B cell (primary cell): ENCODE measurements at regions not wholly inside any gene's neighbourhood (a gene's known extent, or its start where the extent isn't known, plus 50 kb on each side); places are given as distances from the start of the nearest gene placed in this dataset.

ENCODE experiments used
- ATAC-seq: fragments of 200-7000 bp; cut with Tn5 transposase; one replicate; pipeline ENCODE4 v1.10.0; 2021; ENCODE audit warnings: low read depth, mild to moderate bottlenecking, moderate number of reproducible peaks, moderate library complexity
- CTCF ChIA-PET: fragments of 350-600 bp; sonication (Branson Sonifier 250); formaldehyde crosslinking; loops from one replicate; lab custom pipeline; 2021; ENCODE audit warnings: antibody characterized with exemption, inconsistent platforms; lab: Charles Lee
- POLR2A ChIA-PET: fragments of 350-600 bp; sonication (Branson Sonifier 250); formaldehyde crosslinking; loops from one replicate; lab custom pipeline; 2021; ENCODE audit warnings: antibody characterized with exemption; lab: Charles Lee
- DNase-seq: peaks from one replicate; pipeline ENCODE4 v3.0.0; 2013
- H2AFZ ChIP-seq: 2 replicates; pipeline ENCODE4 v1.6.1; 2012; ENCODE audit warnings: mild to moderate bottlenecking, low read depth, low read length; ENCODE audit not compliant: insufficient read depth, poor library complexity, severe bottlenecking
- H3K27ac ChIP-seq, 2 donors: 1 replicate in 1 of 2; 2 replicates in 1 of 2; pipeline ENCODE4 v1.5.1; 2012 to 2013; ENCODE audit warnings: low read length in 2 of 2, mild to moderate bottlenecking in 2 of 2, moderate library complexity in 1 of 2
- H3K27me3 ChIP-seq, 4 experiments: fragments of 200-600 bp in 1 of 4; sonication (generic) in 1 of 4; replicated peaks in 1 of 4; 1 replicate in 2 of 4; 2 replicates in 2 of 4; pipeline versions ENCODE4 v1.6.1 to v1.7.0; 2013 to 2016; ENCODE audit warnings: low read length in 3 of 4, mild to moderate bottlenecking in 2 of 4, mixed read lengths in 1 of 4, moderate library complexity in 1 of 4; ENCODE audit not compliant: insufficient read depth in 4 of 4, control insufficient read depth in 3 of 4; ENCODE audit errors: control extremely low read depth in 1 of 4
- H3K36me3 ChIP-seq, 2 experiments: replicated peaks in 1 of 2; 1 replicate in 1 of 2; 2 replicates in 1 of 2; pipeline versions ENCODE4 v1.6.1 to v1.7.1; 2013; ENCODE audit warnings: low read length in 1 of 2; ENCODE audit not compliant: insufficient read depth in 2 of 2, control insufficient read depth in 1 of 2; ENCODE audit errors: control extremely low read depth in 1 of 2, extremely low read depth in 1 of 2
- H3K4me1 ChIP-seq, 2 donors: fragments of 200-600 bp in 1 of 2; sonication (generic) in 1 of 2; 1 replicate in 1 of 2; 2 replicates in 1 of 2; pipeline versions ENCODE4 v1.5.1 to v1.6.1; 2013 to 2017; ENCODE audit warnings: low read length in 2 of 2; ENCODE audit not compliant: control insufficient read depth in 2 of 2, insufficient read depth in 2 of 2
- H3K4me2 ChIP-seq: replicated peaks from 2 replicates; pipeline ENCODE3; 2012; ENCODE audit warnings: mild to moderate bottlenecking, low read depth, low read length; ENCODE audit not compliant: poor library complexity, severe bottlenecking
- H3K4me3 ChIP-seq, 5 experiments: fragments of 200-600 bp in 1 of 5; sonication (generic) in 1 of 5; 1 replicate in 3 of 5; 2 replicates in 2 of 5; pipeline versions ENCODE4 v1.5.1 to v1.7.0; 2011 to 2016; ENCODE audit warnings: low read length in 4 of 5, mild to moderate bottlenecking in 4 of 5, low read depth in 2 of 5, control low read depth in 1 of 5, moderate library complexity in 1 of 5; ENCODE audit not compliant: insufficient read depth in 1 of 5; ENCODE audit errors: control extremely low read depth in 1 of 5, extremely low read depth in 1 of 5
- H3K79me2 ChIP-seq: fragments of 200-600 bp; sonication (generic); one replicate; pipeline ENCODE4 v1.6.0; 2016; ENCODE audit warnings: low read length; ENCODE audit not compliant: control insufficient read depth, insufficient read depth
- H3K9ac ChIP-seq: fragments of 200-600 bp; sonication (generic); 2 replicates; pipeline ENCODE4 v1.6.1; 2017; ENCODE audit warnings: mild to moderate bottlenecking, low read length, moderate library complexity
- H3K9me3 ChIP-seq, 3 donors: one replicate each; pipeline versions ENCODE4 v1.6.1 to v1.7.1; 2013; ENCODE audit warnings: low read length in 2 of 3; ENCODE audit not compliant: control insufficient read depth in 2 of 3, insufficient read depth in 1 of 3; ENCODE audit errors: control extremely low read depth in 1 of 3
- H4K20me1 ChIP-seq: 2 replicates; pipeline ENCODE4 v1.6.0; 2012; ENCODE audit warnings: mild to moderate bottlenecking, low read length; ENCODE audit not compliant: insufficient read depth, control insufficient read depth, poor library complexity, severe bottlenecking
- H3K27ac Mint-ChIP-seq: one replicate; pipeline ENCODE4 v1.8.0; 2021; ENCODE audit warnings: mixed read lengths
- H3K27me3 Mint-ChIP-seq: one replicate; pipeline ENCODE4 v1.8.0; 2021; ENCODE audit warnings: mixed read lengths
- H3K4me1 Mint-ChIP-seq: one replicate; pipeline ENCODE4 v1.8.0; 2021; ENCODE audit warnings: mixed read lengths
- H3K4me3 Mint-ChIP-seq: one replicate; pipeline ENCODE4 v1.8.0; 2021; ENCODE audit warnings: mixed read lengths
- H3K9me3 Mint-ChIP-seq: one replicate; pipeline ENCODE4 v1.8.0; 2022; ENCODE audit warnings: mixed read lengths; ENCODE audit not compliant: insufficient read depth
- EZH2 ChIP-seq: IDR thresholded peaks from 2 replicates; pipeline ENCODE4 v1.6.1; 2012; ENCODE audit warnings: borderline replicate concordance, low read depth, mild to moderate bottlenecking, moderate library complexity, low read length; ENCODE audit not compliant: insufficient read depth, poor library complexity, severe bottlenecking
- WGBS: methylation state at CpG from one replicate; pipeline ENCODE4 v1.1.5; 2013; ENCODE audit warnings: missing lambda C conversion rate; ENCODE audit not compliant: insufficient coverage; 5-methylcytosine and 5-hydroxymethylcytosine counted together
- intact Hi-C: fragments of 100-400 bp; cut with micrococcal nuclease; formaldehyde crosslinking; loops from one replicate; pipeline ENCODE4 v1.10.0; 2022
- TF ChIP-seq, protein P1 (sequence below): fragments of 200-600 bp; IDR thresholded peaks from one replicate; pipeline ENCODE4 v1.8.0; 2022; ENCODE audit warnings: antibody characterized with exemption, mild to moderate bottlenecking

DNA sequence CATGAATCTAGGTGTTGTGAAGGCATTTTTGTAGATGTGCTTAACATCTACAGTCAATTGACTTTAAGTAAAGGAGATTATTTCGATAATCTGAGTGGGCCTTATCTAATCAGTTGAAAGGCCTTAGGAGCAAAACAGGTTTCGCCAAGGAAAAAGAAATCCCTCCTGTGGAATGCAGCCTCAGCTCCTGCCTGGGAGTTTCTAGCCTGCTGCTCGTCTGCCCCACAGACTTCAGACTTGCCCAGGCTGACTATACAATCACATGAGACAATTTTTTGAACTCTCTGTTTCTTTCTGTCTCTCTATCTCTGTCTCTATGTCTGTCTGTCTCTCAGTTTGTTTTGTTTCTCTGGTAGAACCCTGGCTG, 312.5 kb downstream of the OLFM4 start:
- no peak overlapping the region for H3K4me3 Mint-ChIP-seq
- no peak for ATAC-seq
- no peak overlapping the region for H3K9ac ChIP-seq
- H3K4me1 ChIP-seq: no peaks in the 10 kb centered on the region
- no peaks in the 10 kb centered on the region for H4K20me1 ChIP-seq
- no peaks in the 10 kb centered on the region for H3K4me1 Mint-ChIP-seq
- intact Hi-C loops: no loop called here
- H3K36me3 ChIP-seq: no peaks in the 10 kb centered on the region
- no peak overlapping the region for H3K27ac ChIP-seq
- 80% methylated on average over 1 of the region's 3 CpGs for WGBS
- no peak overlapping the region for H3K4me2 ChIP-seq
- no peak overlapping the region for H3K4me3 ChIP-seq
- no peaks in the 10 kb centered on the region for H3K27me3 ChIP-seq
- no peaks in the 10 kb centered on the region for H3K79me2 ChIP-seq
- POLR2A ChIA-PET: no interaction called here
- H2AFZ ChIP-seq: no peak overlapping the region
- no peak for TF ChIP-seq EZH2
- TF ChIP-seq, protein P1, sequence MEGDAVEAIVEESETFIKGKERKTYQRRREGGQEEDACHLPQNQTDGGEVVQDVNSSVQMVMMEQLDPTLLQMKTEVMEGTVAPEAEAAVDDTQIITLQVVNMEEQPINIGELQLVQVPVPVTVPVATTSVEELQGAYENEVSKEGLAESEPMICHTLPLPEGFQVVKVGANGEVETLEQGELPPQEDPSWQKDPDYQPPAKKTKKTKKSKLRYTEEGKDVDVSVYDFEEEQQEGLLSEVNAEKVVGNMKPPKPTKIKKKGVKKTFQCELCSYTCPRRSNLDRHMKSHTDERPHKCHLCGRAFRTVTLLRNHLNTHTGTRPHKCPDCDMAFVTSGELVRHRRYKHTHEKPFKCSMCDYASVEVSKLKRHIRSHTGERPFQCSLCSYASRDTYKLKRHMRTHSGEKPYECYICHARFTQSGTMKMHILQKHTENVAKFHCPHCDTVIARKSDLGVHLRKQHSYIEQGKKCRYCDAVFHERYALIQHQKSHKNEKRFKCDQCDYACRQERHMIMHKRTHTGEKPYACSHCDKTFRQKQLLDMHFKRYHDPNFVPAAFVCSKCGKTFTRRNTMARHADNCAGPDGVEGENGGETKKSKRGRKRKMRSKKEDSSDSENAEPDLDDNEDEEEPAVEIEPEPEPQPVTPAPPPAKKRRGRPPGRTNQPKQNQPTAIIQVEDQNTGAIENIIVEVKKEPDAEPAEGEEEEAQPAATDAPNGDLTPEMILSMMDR: no peak
- no peaks in the 10 kb centered on the region for H3K9me3 ChIP-seq
- no peak overlapping the region for H3K27ac Mint-ChIP-seq
- CTCF ChIA-PET: no interaction called here
- no peaks in the 10 kb centered on the region for H3K27me3 Mint-ChIP-seq
- DNase-seq: no peak
- H3K9me3 Mint-ChIP-seq: no peaks in the 10 kb centered on the region

GRCh38 chr13:53342623-53343360, 314.2 kb downstream of the OLFM4 start:
- ATAC-seq: no peak
- Histone ChIP-seq H3K79me2 (no peaks in the 10 kb centered on the region), H3K4me2 (no peak overlapping the region), H4K20me1 (no peaks in the 10 kb centered on the region), H3K27me3 (no peaks in the 10 kb centered on the region), H3K27ac (no peak overlapping the region), H3K4me3 (no peak overlapping the region), H3K4me1 (no peaks in the 10 kb centered on the region), H2AFZ (no peak overlapping the region), H3K9ac (no peak overlapping the region), H3K9me3 (no peaks in the 10 kb centered on the region), H3K36me3 (no peaks in the 10 kb centered on the region)
- Mint-ChIP-seq H3K9me3 (no peaks in the 10 kb centered on the region), H3K4me3 (no peak overlapping the region), H3K27me3 (no peaks in the 10 kb centered on the region), H3K4me1 (no peaks in the 10 kb centered on the region), H3K27ac (no peak overlapping the region)
- 37% methylated on average over 3 of the region's 3 CpGs for WGBS
- ChIA-PET CTCF (no interaction called here), POLR2A (no interaction called here)
- no peak for DNase-seq
- intact Hi-C loops: no loop called here
- TF ChIP-seq, protein P1: no peak
- TF ChIP-seq EZH2: no peak
